ENCODE measurements at regions not wholly inside any gene's neighbourhood (a gene's known extent, or its start where the extent isn't known, plus 50 kb on each side); places are given as distances from the start of the nearest gene placed in this dataset.
"Not testable (repeated sequence)": the region's sequence is repeated elsewhere in the genome, so short reads cannot be mapped to it uniquely, and the experiment has no call there.

DNA sequence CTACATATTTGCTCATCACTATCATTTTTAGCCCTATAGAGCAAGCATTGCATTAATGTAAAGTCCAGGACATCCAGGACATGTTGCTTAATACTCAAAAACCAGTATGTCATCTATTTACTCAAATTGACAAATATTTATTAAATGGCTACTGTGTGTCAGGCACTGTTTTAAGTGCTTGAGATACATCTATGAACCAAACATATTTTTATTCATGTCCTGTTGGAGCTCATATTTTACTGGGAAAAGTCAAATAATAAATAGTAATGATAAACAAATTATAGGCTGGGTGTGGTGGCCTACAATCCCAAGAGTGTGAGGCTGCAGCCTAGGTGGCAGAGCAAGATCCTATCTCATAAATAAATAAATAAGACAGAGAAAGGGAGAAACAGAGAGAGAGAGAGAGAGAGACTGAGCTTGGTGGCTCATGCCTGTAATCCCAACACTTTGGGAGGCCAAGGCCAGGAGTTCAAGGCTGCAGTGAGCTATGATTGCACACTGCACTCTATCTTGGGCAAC is 227.9 kb downstream of the GJA1 start:
- no peaks in the 10 kb centered on the region for H3K9me3 Mint-ChIP-seq
- no peaks in the 10 kb centered on the region for H3K4me1 Mint-ChIP-seq
- H3K4me3 Mint-ChIP-seq = no peak overlapping the region
- DNase-seq = no peak
- no peaks in the 10 kb centered on the region for H3K27me3 Mint-ChIP-seq
- no peaks in the 10 kb centered on the region for H3K36me3 Mint-ChIP-seq
- no peak overlapping the region for H3K27ac Mint-ChIP-seq

DNA sequence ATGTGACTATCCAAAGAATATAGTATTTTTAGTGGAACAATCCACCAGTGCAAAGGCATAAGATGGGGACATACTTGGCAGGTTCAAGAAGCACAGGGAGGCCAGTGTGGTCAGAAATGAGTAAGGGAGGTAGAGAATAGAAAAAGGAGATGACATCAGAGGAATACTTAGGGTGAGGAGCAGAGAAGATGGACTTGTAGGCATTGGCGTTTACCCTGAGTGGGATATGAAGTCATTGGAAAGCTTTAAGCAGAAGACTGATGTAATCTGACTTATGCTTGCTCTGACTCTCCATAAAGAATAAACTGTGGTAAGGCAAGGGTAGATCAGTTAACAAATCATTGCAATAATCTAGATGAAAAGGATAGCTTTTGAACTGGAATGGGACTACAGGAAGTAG is 228.7 kb downstream of the GJA1 start:
- H3K9me3 Mint-ChIP-seq = no peaks in the 10 kb centered on the region

DNA sequence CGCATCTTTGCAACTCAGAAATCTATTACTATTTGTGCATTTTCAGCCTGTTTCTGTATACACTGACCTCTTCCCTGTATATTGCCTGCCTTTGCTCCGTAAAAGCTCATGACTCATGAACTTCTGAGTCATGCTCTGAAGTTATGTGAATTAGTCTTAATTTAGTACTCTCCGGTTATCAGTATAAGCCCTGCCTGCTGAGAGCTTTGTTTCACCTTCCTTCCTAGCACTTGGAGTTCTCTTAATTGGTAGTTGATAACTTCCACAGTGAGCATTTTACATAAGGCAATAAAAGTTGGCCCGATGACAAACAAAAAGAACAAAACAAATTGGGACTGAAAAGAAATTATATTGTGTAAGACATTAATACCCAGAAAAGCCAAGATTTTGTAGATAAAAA is 231.4 kb downstream of the GJA1 start:
- Mint-ChIP-seq H3K9me3 (no peaks in the 10 kb centered on the region), H3K27me3 (no peaks in the 10 kb centered on the region), H3K36me3 (no peaks in the 10 kb centered on the region), H3K4me3 (no peak overlapping the region), H3K4me1 (no peaks in the 10 kb centered on the region), H3K27ac (no peak overlapping the region)
- no peak for DNase-seq

More for the DNA sequence above, 228.7 kb downstream of the GJA1 start:
- Mint-ChIP-seq H3K27me3 (no peaks in the 10 kb centered on the region), H3K27ac (no peak overlapping the region), H3K4me1 (no peaks in the 10 kb centered on the region), H3K36me3 (no peaks in the 10 kb centered on the region), H3K4me3 (no peak overlapping the region)
- no peak for DNase-seq

DNA sequence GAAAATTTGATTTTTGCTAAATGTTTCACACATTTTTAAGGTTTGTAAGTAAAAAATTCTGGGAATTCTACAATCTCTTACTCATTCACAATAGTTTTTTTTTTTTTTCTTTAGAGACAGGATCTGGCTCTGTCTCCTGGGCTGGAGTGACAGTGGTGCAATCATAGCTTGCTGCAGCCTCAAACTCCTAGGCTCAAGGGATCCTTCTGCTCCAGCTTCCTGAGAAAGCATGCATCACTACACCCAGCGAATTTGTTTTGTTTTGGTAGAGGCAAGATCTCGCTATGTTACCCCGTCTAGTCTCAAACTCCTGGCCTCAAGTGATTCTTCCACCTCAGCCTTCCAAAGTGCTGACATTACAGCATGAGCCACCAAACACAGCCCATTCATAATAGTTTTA is 232.8 kb downstream of the GJA1 start:
- no peaks in the 10 kb centered on the region for H3K27me3 Mint-ChIP-seq
- H3K27ac Mint-ChIP-seq = no peak overlapping the region
- H3K9me3 Mint-ChIP-seq = no peaks in the 10 kb centered on the region
- no peaks in the 10 kb centered on the region for H3K36me3 Mint-ChIP-seq
- DNase-seq = no peak
- no peaks in the 10 kb centered on the region for H3K4me1 Mint-ChIP-seq
- H3K4me3 Mint-ChIP-seq = no peak overlapping the region

DNA sequence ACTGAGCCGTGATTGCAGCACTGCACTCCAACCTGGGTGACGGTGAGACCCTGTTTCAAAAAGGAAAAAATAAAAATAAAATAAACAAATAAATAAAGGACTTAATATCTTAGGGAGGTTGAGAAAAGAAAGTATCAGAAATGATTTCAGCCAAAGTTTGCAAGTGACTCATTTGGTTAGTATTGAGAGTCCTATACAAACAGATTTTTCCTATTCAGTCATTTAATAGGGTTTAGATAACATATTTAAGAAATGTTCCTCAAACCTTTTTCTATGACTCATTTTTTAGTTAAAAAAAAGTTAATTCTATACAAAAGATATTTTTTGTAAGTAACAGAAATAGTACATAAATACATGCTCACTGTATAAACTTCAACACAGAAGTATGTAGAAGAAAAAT is 235.1 kb downstream of the GJA1 start:
- DNase-seq = no peak
- Mint-ChIP-seq H3K4me3 (no peak overlapping the region), H3K36me3 (no peaks in the 10 kb centered on the region), H3K27me3 (no peaks in the 10 kb centered on the region), H3K4me1 (no peaks in the 10 kb centered on the region), H3K9me3 (no peaks in the 10 kb centered on the region), H3K27ac (no peak overlapping the region)

DNA sequence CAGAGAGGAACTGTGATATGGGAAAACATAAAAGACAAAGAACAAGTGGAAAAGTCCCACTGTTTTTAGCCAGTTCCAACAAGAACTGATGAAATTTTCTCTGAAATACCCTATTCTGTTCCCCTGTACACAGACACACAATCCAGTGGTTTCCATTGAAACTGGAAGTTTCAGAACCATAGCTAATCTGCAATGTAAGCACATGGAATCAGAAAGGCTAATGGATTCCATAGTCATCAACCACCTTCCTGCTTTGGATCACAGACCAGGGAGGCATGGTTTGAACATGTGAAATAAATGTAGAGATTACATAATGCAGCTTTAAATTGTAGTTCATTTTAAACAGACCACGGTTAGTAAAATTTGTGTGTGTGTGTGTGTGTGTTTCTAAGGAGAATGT is 242.1 kb downstream of the GJA1 start:
- H3K9me3 Mint-ChIP-seq = no peaks in the 10 kb centered on the region
- DNase-seq = no peak
- H3K36me3 Mint-ChIP-seq = no peaks in the 10 kb centered on the region
- no peak overlapping the region for H3K4me3 Mint-ChIP-seq
- peaks cover 2% of the 10 kb centered on the region for H3K4me1 Mint-ChIP-seq
- H3K27ac Mint-ChIP-seq = no peak overlapping the region
- H3K27me3 Mint-ChIP-seq = no peaks in the 10 kb centered on the region

DNA sequence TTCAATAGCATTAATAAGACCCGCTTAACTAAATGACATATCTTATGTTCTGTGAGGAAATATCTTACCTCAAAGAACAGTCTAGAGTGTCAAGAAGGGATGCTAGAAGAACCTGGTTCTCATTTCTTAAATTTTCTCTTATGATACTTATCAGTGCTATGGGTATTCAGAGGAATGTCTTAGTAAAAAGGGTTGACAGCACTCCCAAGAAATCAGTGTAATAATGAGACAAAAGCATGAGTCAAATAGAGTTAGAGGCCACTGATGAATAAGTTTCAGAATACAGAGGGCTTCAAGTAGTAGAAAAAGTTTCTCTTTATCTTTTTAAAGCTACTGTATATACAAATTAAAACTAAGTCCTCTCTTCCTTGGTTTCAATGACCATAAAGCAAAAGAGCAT is 242.8 kb downstream of the GJA1 start:
- no peak for DNase-seq
- H3K4me3 Mint-ChIP-seq = no peak overlapping the region

DNA sequence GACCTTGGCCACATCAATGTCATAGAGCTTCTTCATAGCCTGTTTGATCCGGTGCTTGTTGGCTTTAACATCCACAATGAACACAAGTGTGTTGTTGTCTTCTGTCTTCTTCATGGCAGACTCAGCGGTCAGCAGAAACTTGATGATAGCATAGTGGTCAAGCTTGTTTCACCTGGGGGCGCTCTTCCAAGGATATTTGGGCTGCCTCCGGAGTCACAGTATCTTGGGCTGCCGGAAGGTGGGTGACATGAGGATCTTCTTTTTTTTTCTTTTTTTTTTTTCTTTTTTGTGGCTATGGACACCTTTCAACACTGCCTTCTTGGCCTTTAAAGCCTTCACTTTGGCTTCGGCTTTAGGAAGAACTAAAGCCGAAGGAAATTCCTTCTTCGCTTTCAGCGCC is 244.6 kb downstream of the GJA1 start:
- Mint-ChIP-seq H3K27ac (no peak overlapping the region), H3K36me3 (no peaks in the 10 kb centered on the region), H3K9me3 (no peaks in the 10 kb centered on the region), H3K27me3 (no peaks in the 10 kb centered on the region), H3K4me1 (peaks cover 2% of the 10 kb centered on the region), H3K4me3 (no peak overlapping the region)
- no peak for DNase-seq

More for the DNA sequence above, 242.8 kb downstream of the GJA1 start:
- H3K27ac Mint-ChIP-seq = no peak overlapping the region
- H3K9me3 Mint-ChIP-seq = no peaks in the 10 kb centered on the region
- no peaks in the 10 kb centered on the region for H3K36me3 Mint-ChIP-seq
- H3K27me3 Mint-ChIP-seq = no peaks in the 10 kb centered on the region
- H3K4me1 Mint-ChIP-seq = peaks cover 2% of the 10 kb centered on the region

DNA sequence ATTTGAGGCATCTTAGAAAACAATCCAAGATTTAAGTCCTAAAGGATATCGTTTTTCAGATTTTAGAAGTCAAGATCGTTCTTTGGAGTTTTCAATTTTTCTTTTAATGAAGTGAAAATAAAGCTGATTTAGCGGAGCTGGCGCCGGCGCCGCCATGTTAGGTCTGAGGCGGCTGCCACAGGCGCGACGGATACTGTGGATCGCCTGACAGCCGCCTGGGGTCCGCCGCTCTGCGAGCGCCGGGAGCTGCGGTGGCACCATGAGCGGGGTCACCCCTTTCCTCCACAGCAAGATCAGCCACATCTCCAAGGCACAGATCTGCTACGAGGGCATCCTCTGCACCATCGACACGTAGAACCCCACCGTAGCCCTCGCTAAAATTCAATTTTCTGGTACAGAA is 247.2 kb downstream of the GJA1 start:
- no peak for DNase-seq
- no peaks in the 10 kb centered on the region for H3K27me3 Mint-ChIP-seq
- H3K36me3 Mint-ChIP-seq = no peaks in the 10 kb centered on the region
- no peak overlapping the region for H3K27ac Mint-ChIP-seq
- H3K4me3 Mint-ChIP-seq = no peak overlapping the region
- no peaks in the 10 kb centered on the region for H3K4me1 Mint-ChIP-seq
- no peaks in the 10 kb centered on the region for H3K9me3 Mint-ChIP-seq

DNA sequence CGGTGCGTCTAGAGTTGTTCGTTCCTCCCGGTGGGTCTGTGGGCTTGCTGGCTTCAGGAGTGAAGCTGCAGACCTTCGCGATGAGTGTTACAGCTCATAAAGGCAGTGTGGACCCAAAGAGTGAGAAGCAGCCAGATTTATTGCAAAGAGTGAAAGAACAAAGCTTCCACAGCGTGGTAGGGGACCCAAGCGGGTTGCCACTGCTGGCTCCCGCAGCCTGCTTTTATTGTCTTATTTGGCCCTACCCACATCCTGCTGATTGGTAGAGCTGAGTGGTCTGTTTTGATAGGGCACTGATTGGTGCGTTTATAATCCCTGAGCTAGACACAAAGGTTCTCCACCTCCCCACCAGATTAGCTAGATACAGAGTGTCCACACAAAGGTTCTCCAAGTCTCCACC is 250.4 kb downstream of the GJA1 start:
- H3K27ac Mint-ChIP-seq, H3K9me3 Mint-ChIP-seq: not testable (repeated sequence)

DNA sequence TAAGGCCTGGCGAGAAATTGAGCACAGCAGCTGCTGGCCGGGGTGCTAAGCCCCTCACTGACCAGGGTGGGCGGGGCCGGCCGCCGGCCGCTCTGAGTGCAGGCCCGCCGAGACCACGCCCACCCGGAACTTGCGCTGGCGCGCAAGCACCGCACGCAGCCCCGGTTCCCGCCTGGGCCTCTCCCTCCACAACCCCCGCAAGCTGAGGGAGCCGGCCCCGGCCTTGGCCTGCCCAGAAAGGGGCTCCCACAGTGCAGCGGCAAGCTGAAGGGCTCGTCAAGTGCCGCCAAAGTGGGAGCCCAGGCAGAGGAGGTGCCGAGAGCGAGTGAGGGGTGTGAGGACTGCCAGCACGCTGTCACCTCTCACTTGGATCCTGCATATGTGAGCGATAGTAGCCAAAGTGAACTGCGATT is 251.2 kb downstream of the GJA1 start:
- no peak overlapping the region for H3K4me3 Mint-ChIP-seq
- H3K9me3 Mint-ChIP-seq = no peaks in the 10 kb centered on the region
- H3K27me3 Mint-ChIP-seq = no peaks in the 10 kb centered on the region

More for the DNA sequence above, 250.4 kb downstream of the GJA1 start:
- H3K4me1 Mint-ChIP-seq = peaks cover 11% of the 10 kb centered on the region
- not testable (repeated sequence) for H3K36me3 Mint-ChIP-seq, H3K27me3 Mint-ChIP-seq, H3K4me3 Mint-ChIP-seq, DNase-seq

DNA sequence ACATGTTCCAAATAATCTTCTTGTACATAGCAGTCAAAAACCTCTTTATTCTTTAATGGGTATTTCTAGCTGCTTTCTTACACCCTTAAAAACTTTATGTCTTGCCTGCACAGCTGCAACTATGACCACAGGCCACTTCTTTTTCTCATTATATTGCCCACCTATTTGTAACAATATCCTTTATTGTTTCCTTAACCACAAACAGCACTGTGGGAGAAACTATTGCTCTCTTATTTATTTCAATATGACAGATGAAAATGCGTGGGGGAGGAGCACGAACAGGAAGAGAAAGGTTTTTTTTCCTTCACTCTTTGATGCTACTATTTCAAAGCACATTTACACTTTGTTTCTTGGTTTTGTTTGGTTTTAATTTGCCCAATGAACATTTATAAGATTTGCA is 253.5 kb downstream of the GJA1 start:
- peaks cover 11% of the 10 kb centered on the region for H3K4me1 Mint-ChIP-seq
- no peak overlapping the region for H3K27ac Mint-ChIP-seq
- no peaks in the 10 kb centered on the region for H3K27me3 Mint-ChIP-seq
- no peaks in the 10 kb centered on the region for H3K9me3 Mint-ChIP-seq
- H3K36me3 Mint-ChIP-seq = no peaks in the 10 kb centered on the region
- no peak for DNase-seq
- no peak overlapping the region for H3K4me3 Mint-ChIP-seq

More for the DNA sequence above, 251.2 kb downstream of the GJA1 start:
- Mint-ChIP-seq H3K36me3 (no peaks in the 10 kb centered on the region), H3K27ac (no peak overlapping the region), H3K4me1 (peaks cover 11% of the 10 kb centered on the region)
- peak; percentile 25 for DNase-seq

DNA sequence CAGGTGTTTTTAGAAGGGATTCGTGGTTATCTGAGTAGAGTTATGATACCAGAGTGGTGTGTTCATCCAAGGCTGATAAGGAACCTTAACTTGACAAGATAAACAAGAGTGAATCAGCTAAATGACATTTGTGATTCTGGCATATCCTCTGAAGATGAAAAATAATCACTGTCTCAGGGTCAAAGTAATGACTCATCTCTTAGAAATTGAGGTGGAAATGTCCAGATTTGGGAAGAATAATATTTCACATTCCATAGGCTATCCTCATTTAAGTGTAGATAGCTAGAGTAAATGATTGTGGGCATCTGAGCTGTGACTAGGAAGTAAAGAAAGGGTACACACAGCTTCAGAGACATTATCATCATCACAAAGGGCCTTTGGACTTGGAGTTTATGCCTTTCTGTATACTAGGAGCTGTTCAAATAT is 255.7 kb downstream of the GJA1 start:
- H3K9me3 Mint-ChIP-seq = no peaks in the 10 kb centered on the region
- no peaks in the 10 kb centered on the region for H3K27me3 Mint-ChIP-seq
- H3K27ac Mint-ChIP-seq = no peak overlapping the region
- no peak overlapping the region for H3K4me3 Mint-ChIP-seq
- H3K4me1 Mint-ChIP-seq = peaks cover 11% of the 10 kb centered on the region
- no peaks in the 10 kb centered on the region for H3K36me3 Mint-ChIP-seq
- DNase-seq = no peak

DNA sequence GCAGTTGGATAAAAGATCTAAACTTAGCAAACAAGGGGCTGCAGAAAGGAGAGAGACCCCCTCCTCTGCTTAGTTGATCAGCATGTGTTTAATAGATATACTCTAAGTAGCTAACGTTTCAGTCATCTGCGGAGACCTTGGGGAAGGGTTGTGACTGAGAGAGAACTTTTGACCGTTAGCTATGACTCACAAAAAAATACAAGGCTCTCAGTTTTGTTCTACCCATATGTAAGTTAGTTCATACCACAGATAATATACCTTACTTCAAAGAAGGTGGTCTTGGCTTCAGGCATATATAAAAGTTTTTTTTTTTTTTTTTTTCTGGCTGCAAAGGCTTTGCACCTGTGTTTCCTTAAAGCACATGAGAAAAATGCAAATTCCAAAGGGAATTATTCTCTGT is 258.9 kb downstream of the GJA1 start:
- DNase-seq = no peak
- H3K9me3 Mint-ChIP-seq = no peaks in the 10 kb centered on the region
- H3K36me3 Mint-ChIP-seq = no peaks in the 10 kb centered on the region
- no peak overlapping the region for H3K4me3 Mint-ChIP-seq
- H3K27me3 Mint-ChIP-seq = no peaks in the 10 kb centered on the region
- peaks cover 2% of the 10 kb centered on the region for H3K4me1 Mint-ChIP-seq
- no peak overlapping the region for H3K27ac Mint-ChIP-seq

DNA sequence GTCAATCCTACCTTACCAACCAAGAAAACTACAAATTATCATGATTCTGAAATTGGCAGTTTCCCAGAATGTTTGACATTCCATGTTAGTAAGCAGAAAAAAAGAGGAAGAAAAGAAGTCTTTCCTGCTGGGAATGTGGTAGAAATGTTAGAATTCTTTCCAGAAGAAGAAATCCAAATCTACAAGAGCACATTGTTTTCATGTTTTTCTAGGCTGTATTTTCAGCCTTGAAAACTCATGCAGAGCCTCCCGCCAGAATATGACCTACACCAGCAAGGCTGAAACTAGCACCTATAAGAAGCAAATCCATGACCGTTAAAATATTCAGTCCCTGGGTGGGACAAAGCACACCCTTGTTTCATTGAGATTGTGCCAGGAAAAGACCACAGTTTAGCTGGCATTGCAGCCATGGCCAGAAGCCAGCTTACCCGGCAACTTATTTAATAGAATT is 259.4 kb downstream of the GJA1 start:
- no peak for DNase-seq
- peaks cover under 1% of the 10 kb centered on the region for H3K4me1 Mint-ChIP-seq
- no peaks in the 10 kb centered on the region for H3K9me3 Mint-ChIP-seq
- no peaks in the 10 kb centered on the region for H3K27me3 Mint-ChIP-seq
- no peaks in the 10 kb centered on the region for H3K36me3 Mint-ChIP-seq
- H3K27ac Mint-ChIP-seq = no peak overlapping the region
- H3K4me3 Mint-ChIP-seq = no peak overlapping the region

DNA sequence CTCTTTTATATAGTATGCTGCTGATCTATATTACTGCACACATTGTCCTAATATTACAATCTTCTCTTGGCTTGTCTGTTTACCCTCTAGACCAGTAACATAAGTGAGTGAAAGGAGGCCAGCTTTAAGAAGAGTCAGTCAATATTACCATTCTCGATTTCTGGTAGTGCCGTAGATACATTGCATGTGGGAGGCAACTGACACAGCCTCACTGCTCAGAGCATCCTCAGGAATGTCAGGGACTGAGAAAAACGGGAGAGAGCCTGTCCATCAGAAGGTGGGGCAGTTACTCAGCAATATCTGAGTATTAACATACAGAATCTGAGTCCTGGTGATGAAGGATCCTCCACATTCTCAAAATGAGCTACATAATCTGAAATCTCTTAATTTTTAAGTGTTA is 259.9 kb downstream of the GJA1 start:
- H3K9me3 Mint-ChIP-seq = no peaks in the 10 kb centered on the region
- no peak overlapping the region for H3K27ac Mint-ChIP-seq
- no peak for DNase-seq
- H3K4me3 Mint-ChIP-seq = no peak overlapping the region
- H3K36me3 Mint-ChIP-seq = no peaks in the 10 kb centered on the region
- H3K27me3 Mint-ChIP-seq = no peaks in the 10 kb centered on the region
- H3K4me1 Mint-ChIP-seq = no peaks in the 10 kb centered on the region

DNA sequence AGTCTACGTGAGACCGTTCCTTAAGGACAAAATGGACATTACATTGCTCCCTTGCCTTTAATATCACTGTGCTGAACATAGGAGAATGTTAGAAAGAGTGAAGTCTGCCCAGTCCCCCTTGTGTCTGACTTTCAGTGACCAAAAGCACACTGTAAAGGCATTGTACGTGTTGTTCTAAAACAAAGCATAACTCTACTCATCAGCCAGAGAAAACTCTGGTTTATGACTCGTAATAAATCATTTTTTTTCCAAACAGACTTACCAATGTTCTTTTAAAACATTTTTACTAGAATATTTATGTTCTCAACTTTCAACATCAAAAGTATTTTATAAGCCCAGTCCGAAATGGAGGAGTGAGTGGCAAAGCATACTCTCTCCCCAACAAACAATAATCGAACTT is 262.5 kb downstream of the GJA1 start:
- Mint-ChIP-seq H3K27me3 (no peaks in the 10 kb centered on the region), H3K27ac (no peak overlapping the region), H3K4me3 (no peak overlapping the region), H3K36me3 (peaks cover 1% of the 10 kb centered on the region), H3K4me1 (no peaks in the 10 kb centered on the region), H3K9me3 (no peaks in the 10 kb centered on the region)
- no peak for DNase-seq

All from activated naive CD8-positive, alpha-beta T cell treated with anti-CD3 and anti-CD28 coated beads for 36 hours (primary cell).